IMR-90 (cell line): ENCODE measurements at regions not wholly inside any gene's neighbourhood (a gene's known extent, or its start where the extent isn't known, plus 50 kb on each side); places are given as distances from the start of the nearest gene placed in this dataset.

Experiments used
- ATAC-seq: fragments of 200-7000 bp; cut with Tn5 transposase; 2 replicates; pipeline ENCODE4 v1.9.1; 2020; ENCODE audit warnings: low read depth, mild to moderate bottlenecking, moderate library complexity
- BruUV-seq: library from RNA; stranded (reverse); fragments of 400-500 nt; replicated peaks from 2 replicates; lab custom pipeline; 2021; lab: Mats Ljungman, UMichigan
- CTCF ChIA-PET: fragments of 300-600 bp; formaldehyde crosslinking; extraction: SDS; loops from one replicate; lab custom pipeline; 2021; ENCODE audit warnings: antibody characterized with exemption; lab: Yijun Ruan, JAX
- POLR2A ChIA-PET: fragments of 300-600 bp; sonication (Branson Sonifier 250); formaldehyde crosslinking; loops from one replicate; lab custom pipeline; 2022; ENCODE audit warnings: antibody characterized with exemption; ENCODE audit not compliant: unreplicated experiment; lab: Charles Lee
- DNase-seq: peaks from one replicate; pipeline ENCODE4 v3.0.0; 2013
- H2AFZ ChIP-seq: replicated peaks from 2 replicates; pipeline ENCODE3; 2013; ENCODE audit warnings: low read length, mild to moderate bottlenecking; ENCODE audit not compliant: poor library complexity
- H2AK5ac ChIP-seq: 2 replicates; pipeline ENCODE4 v1.6.1; 2013; ENCODE audit warnings: low read depth, low read length, inconsistent platforms
- H2AK9ac ChIP-seq: replicated peaks from 2 replicates; pipeline ENCODE3; 2013; ENCODE audit warnings: mild to moderate bottlenecking, low read depth, low read length, moderate library complexity; ENCODE audit not compliant: poor library complexity
- H2BK120ac ChIP-seq: 2 replicates; pipeline ENCODE4 v1.6.1; 2013; ENCODE audit warnings: low read depth, low read length, inconsistent platforms
- H2BK15ac ChIP-seq: 3 replicates; pipeline ENCODE4 v1.6.1; 2013; ENCODE audit warnings: low read depth, low read length, inconsistent platforms
- H2BK20ac ChIP-seq: 2 replicates; pipeline ENCODE4 v1.6.1; 2013; ENCODE audit warnings: low read depth, mild to moderate bottlenecking, inconsistent platforms, low read length, moderate library complexity
- H2BK5ac ChIP-seq: 2 replicates; pipeline ENCODE4 v1.6.1; 2013; ENCODE audit warnings: mild to moderate bottlenecking, low read depth, low read length, inconsistent platforms; ENCODE audit not compliant: poor library complexity, severe bottlenecking
- H3K14ac ChIP-seq: replicated peaks from 2 replicates; pipeline ENCODE4 v1.6.1; 2013; ENCODE audit warnings: low read depth, low read length, inconsistent platforms
- H3K18ac ChIP-seq: 2 replicates; pipeline ENCODE4 v1.6.1; 2013; ENCODE audit warnings: low read depth, low read length, control low read depth
- H3K23ac ChIP-seq: 2 replicates; pipeline ENCODE4 v1.6.1; 2013; ENCODE audit warnings: low read depth, low read length, inconsistent platforms
- H3K27ac ChIP-seq: 2 replicates; pipeline ENCODE4 v1.5.1; 2013; ENCODE audit warnings: mild to moderate bottlenecking, control low read depth, low read length; ENCODE audit not compliant: insufficient read depth
- H3K27me3 ChIP-seq: 2 replicates; pipeline ENCODE4 v1.6.1; 2013; ENCODE audit warnings: low read length; ENCODE audit not compliant: control insufficient read depth, insufficient read depth
- H3K36me3 ChIP-seq: 2 replicates; pipeline ENCODE4 v1.6.1; 2013; ENCODE audit warnings: low read length, mixed read lengths; ENCODE audit not compliant: control insufficient read depth, insufficient read depth
- H3K4ac ChIP-seq: 2 replicates; pipeline ENCODE4 v1.6.1; 2013; ENCODE audit warnings: low read depth, low read length, inconsistent platforms
- H3K4me1 ChIP-seq: 2 replicates; pipeline ENCODE4 v1.6.1; 2013; ENCODE audit warnings: low read length, mixed read lengths; ENCODE audit not compliant: control insufficient read depth, insufficient read depth
- H3K4me2 ChIP-seq: 2 replicates; pipeline ENCODE4 v1.6.1; 2013; ENCODE audit warnings: low read depth, mild to moderate bottlenecking, control low read depth, low read length, moderate library complexity
- H3K4me3 ChIP-seq: 2 replicates; pipeline ENCODE4 v1.5.1; 2013; ENCODE audit warnings: low read depth, mild to moderate bottlenecking, control low read depth, low read length, moderate library complexity; ENCODE audit not compliant: insufficient read depth
- H3K56ac ChIP-seq: 2 replicates; pipeline ENCODE4 v1.6.1; 2013; ENCODE audit warnings: low read length, inconsistent platforms; ENCODE audit not compliant: insufficient read depth; ENCODE audit errors: extremely low read depth
- H3K79me1 ChIP-seq, 2 experiments: 2 replicates each; pipeline ENCODE4 v1.6.1; 2013; ENCODE audit warnings: low read length in 2 of 2, inconsistent platforms in 1 of 2, low read depth in 1 of 2
- H3K9ac ChIP-seq: 2 replicates; pipeline ENCODE4 v1.6.1; 2013; ENCODE audit warnings: low read depth, low read length, control low read depth
- H3K9me1 ChIP-seq: 2 replicates; pipeline ENCODE4 v1.6.1; 2013; ENCODE audit warnings: low read length, inconsistent platforms; ENCODE audit not compliant: insufficient read depth
- H3K9me3 ChIP-seq: 2 replicates; pipeline ENCODE4 v1.6.1; 2013; ENCODE audit warnings: low read length; ENCODE audit not compliant: control insufficient read depth, insufficient read depth
- H4K20me1 ChIP-seq: 2 replicates; pipeline ENCODE4 v1.6.1; 2013; ENCODE audit warnings: low read length, inconsistent platforms; ENCODE audit not compliant: insufficient read depth
- H4K5ac ChIP-seq: 2 replicates; pipeline ENCODE4 v1.6.1; 2013; ENCODE audit warnings: mild to moderate bottlenecking, low read depth, low read length, control low read depth
- H4K8ac ChIP-seq, 2 experiments: 2 replicates each; pipeline ENCODE4 v1.6.1; 2013; ENCODE audit warnings: low read depth in 2 of 2, low read length in 2 of 2, control low read depth in 1 of 2, inconsistent platforms in 1 of 2
- H4K91ac ChIP-seq: 2 replicates; pipeline ENCODE4 v1.6.1; 2013; ENCODE audit warnings: low read depth, low read length, inconsistent platforms; ENCODE audit not compliant: insufficient read depth
- CTCF ChIP-seq: conservative IDR thresholded peaks from 2 replicates; pipeline ENCODE4 v1.5.1; 2012; ENCODE audit warnings: mild to moderate bottlenecking, low read depth, low read length, improper control_type of control experiment
- MAFK ChIP-seq: IDR thresholded peaks from 2 replicates; pipeline ENCODE4 v1.6.1; 2012; ENCODE audit warnings: low read depth, low read length, improper control_type of control experiment
- WGBS, 2 experiments: methylation state at CpG; one replicate each; pipeline versions ENCODE4 v1.1.5 to v1.1.7; 2013; ENCODE audit warnings: missing lambda C conversion rate in 2 of 2; ENCODE audit not compliant: insufficient read length in 1 of 2; ENCODE audit errors: extremely low coverage in 2 of 2; 5-methylcytosine and 5-hydroxymethylcytosine counted together
- dilution Hi-C: fragments of 300-500 bp; cut with HindIII; formaldehyde crosslinking; loops from one replicate; pipeline ENCODE4 v1.14.3; 2018; ENCODE audit warnings: low sequenced_read_pairs; ENCODE audit not compliant: unreplicated experiment
- in situ Hi-C: fragments of 300-500 bp; cut with MboI; formaldehyde crosslinking; loops from 3 replicates; pipeline ENCODE4 v1.14.3; 2019; ENCODE audit warnings: low sequenced_read_pairs, inconsistent platforms, mixed read lengths
- intact Hi-C: fragments of 100-400 bp; cut with micrococcal nuclease; formaldehyde crosslinking; loops from 2 replicates; pipeline ENCODE4 v1.10.0; 2022
- TF ChIP-seq, protein P1 (sequence below): fragments of 150-350 bp; IDR thresholded peaks from 2 replicates; pipeline ENCODE4 v1.6.1; 2016; ENCODE audit warnings: low read depth, mild to moderate bottlenecking, low read length, moderate library complexity, borderline replicate concordance

- no peak overlapping the region for H3K18ac ChIP-seq
- H3K27ac ChIP-seq = no peak overlapping the region
- no peak overlapping the region for H3K9ac ChIP-seq
- H2AFZ ChIP-seq = no peak overlapping the region
- no peak overlapping the region for H3K4me3 ChIP-seq
- no peaks in the 10 kb centered on the region; the same call in 1 of the 2 replicates for H3K9me3 ChIP-seq
- H3K14ac ChIP-seq = no peak overlapping the region
- dilution Hi-C loops (no loop called here), in situ Hi-C loops (no loop called here), intact Hi-C loops (no loop called here)
- no peak overlapping the region for H4K5ac ChIP-seq
- H3K56ac ChIP-seq = no peak overlapping the region
- no peaks in the 10 kb centered on the region for H3K9me1 ChIP-seq
- no CpG with 5 or more reads among the region's 2 CpGs for WGBS, 2 experiments
- no peaks in the 10 kb centered on the region for H3K27me3 ChIP-seq
- H4K8ac ChIP-seq = no peak overlapping the region
- no peak for TF ChIP-seq CTCF
- no peak for TF ChIP-seq MAFK
- TF ChIP-seq, protein P1, sequence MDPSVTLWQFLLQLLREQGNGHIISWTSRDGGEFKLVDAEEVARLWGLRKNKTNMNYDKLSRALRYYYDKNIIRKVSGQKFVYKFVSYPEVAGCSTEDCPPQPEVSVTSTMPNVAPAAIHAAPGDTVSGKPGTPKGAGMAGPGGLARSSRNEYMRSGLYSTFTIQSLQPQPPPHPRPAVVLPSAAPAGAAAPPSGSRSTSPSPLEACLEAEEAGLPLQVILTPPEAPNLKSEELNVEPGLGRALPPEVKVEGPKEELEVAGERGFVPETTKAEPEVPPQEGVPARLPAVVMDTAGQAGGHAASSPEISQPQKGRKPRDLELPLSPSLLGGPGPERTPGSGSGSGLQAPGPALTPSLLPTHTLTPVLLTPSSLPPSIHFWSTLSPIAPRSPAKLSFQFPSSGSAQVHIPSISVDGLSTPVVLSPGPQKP = no peak
- H4K20me1 ChIP-seq = no peaks in the 10 kb centered on the region
- no peak overlapping the region for H3K4ac ChIP-seq
- no peak overlapping the region for H2BK15ac ChIP-seq
- H3K4me1 ChIP-seq = no peaks in the 10 kb centered on the region
- H2AK9ac ChIP-seq = no peak overlapping the region
- no peaks in the 10 kb centered on the region for H3K36me3 ChIP-seq
- H4K91ac ChIP-seq = no peak overlapping the region
- no peak overlapping the region for H2BK20ac ChIP-seq
- ChIA-PET POLR2A (no interaction called here), CTCF (interaction anchor here (1.8 kb wide), 1 partner anchor 184 kb away, joined by 4 read pairs; no protein-coding TSS in a partner anchor)
- no peak overlapping the region for H2AK5ac ChIP-seq
- no peaks in the 10 kb centered on the region for H3K79me1 ChIP-seq
- no peak for DNase-seq
- H3K23ac ChIP-seq = no peak overlapping the region
- BruUV-seq = no TSS peak
- H3K4me2 ChIP-seq = no peak overlapping the region
- H2BK5ac ChIP-seq = no peak overlapping the region
- H2BK120ac ChIP-seq = no peak overlapping the region
- no peak for ATAC-seq
Observed at GRCh38 chr19:33962161-33962560, 165.5 kb downstream of the KCTD15 start.
